ACC112 (cell line): ENCODE measurements at regions not wholly inside any gene's neighbourhood (a gene's known extent, or its start where the extent isn't known, plus 50 kb on each side); places are given as distances from the start of the nearest gene placed in this dataset.

Experiments used
- H2AFZ ChIP-seq: fragments of 200-600 bp; sonication (generic); one replicate; pipeline ENCODE4 v1.6.0; 2017; ENCODE audit warnings: antibody characterized with exemption, low read length; ENCODE audit not compliant: unreplicated experiment
- H3K27ac ChIP-seq: fragments of 200-600 bp; sonication (generic); 2 replicates; pipeline ENCODE4 v1.5.1; 2014; ENCODE audit warnings: low read depth, mild to moderate bottlenecking, antibody characterized with exemption, low read length, moderate library complexity
- H3K27me3 ChIP-seq: fragments of 200-600 bp; sonication (generic); 2 replicates; pipeline ENCODE4 v1.6.1; 2014; ENCODE audit warnings: mild to moderate bottlenecking, antibody characterized with exemption, low read length, moderate library complexity, mixed read lengths; ENCODE audit not compliant: insufficient read depth
- H3K36me3 ChIP-seq: fragments of 200-600 bp; sonication (generic); 2 replicates; pipeline ENCODE4 v1.6.1; 2016; ENCODE audit warnings: mild to moderate bottlenecking, antibody characterized with exemption, low read length, moderate library complexity, mixed read lengths; ENCODE audit not compliant: insufficient read depth
- H3K4me1 ChIP-seq: fragments of 200-600 bp; sonication (generic); one replicate; pipeline ENCODE4 v1.6.1; 2016; ENCODE audit warnings: low read length, mixed read lengths; ENCODE audit not compliant: insufficient read depth, unreplicated experiment, control insufficient read depth
- H3K4me3 ChIP-seq: fragments of 200-600 bp; sonication (generic); 2 replicates; pipeline ENCODE4 v1.5.1; 2014; ENCODE audit warnings: mild to moderate bottlenecking, low read depth, low read length
- H3K79me2 ChIP-seq: fragments of 200-600 bp; sonication (generic); one replicate; pipeline ENCODE4 v1.6.0; 2016; ENCODE audit warnings: low read length; ENCODE audit not compliant: control insufficient read depth, unreplicated experiment, insufficient read depth

GRCh38 chr3:22189616-22190015 is 438.6 kb upstream of the ZNF385D start:
- Histone ChIP-seq H3K79me2 (no peaks in the 10 kb centered on the region), H3K27me3 (no peaks in the 10 kb centered on the region), H3K4me1 (no peaks in the 10 kb centered on the region), H2AFZ (no peak overlapping the region), H3K27ac (no peak overlapping the region), H3K4me3 (no peak overlapping the region), H3K36me3 (no peaks in the 10 kb centered on the region)

GRCh38 chr3:22199095-22199494 is 448.1 kb upstream of the ZNF385D start:
- H3K36me3 ChIP-seq: no peaks in the 10 kb centered on the region
- no peaks in the 10 kb centered on the region for H3K79me2 ChIP-seq
- H3K27ac ChIP-seq: no peak overlapping the region
- H3K4me3 ChIP-seq: no peak overlapping the region
- no peaks in the 10 kb centered on the region for H3K4me1 ChIP-seq
- H2AFZ ChIP-seq: no peak overlapping the region
- no peaks in the 10 kb centered on the region for H3K27me3 ChIP-seq

- Histone ChIP-seq H3K4me1 (no peaks in the 10 kb centered on the region), H3K27ac (no peak overlapping the region), H3K79me2 (no peaks in the 10 kb centered on the region), H3K36me3 (no peaks in the 10 kb centered on the region), H2AFZ (no peak overlapping the region), H3K27me3 (no peaks in the 10 kb centered on the region), H3K4me3 (no peak overlapping the region)
Observed at GRCh38 chr3:22208844-22209243, 457.8 kb upstream of the ZNF385D start.

- no peaks in the 10 kb centered on the region for H3K36me3 ChIP-seq
Observed at GRCh38 chr3:22209578-22209977, 458.6 kb upstream of the ZNF385D start.

GRCh38 chr3:22210693-22211092 is 459.7 kb upstream of the ZNF385D start:
- Histone ChIP-seq H2AFZ (no peak overlapping the region), H3K27ac (no peak overlapping the region), H3K4me1 (no peaks in the 10 kb centered on the region), H3K27me3 (no peaks in the 10 kb centered on the region), H3K36me3 (no peaks in the 10 kb centered on the region), H3K4me3 (no peak overlapping the region), H3K79me2 (no peaks in the 10 kb centered on the region)

More at GRCh38 chr3:22209578-22209977, 458.6 kb upstream of the ZNF385D start:
- Histone ChIP-seq H3K79me2 (no peaks in the 10 kb centered on the region), H3K4me1 (no peaks in the 10 kb centered on the region), H2AFZ (no peak overlapping the region), H3K27me3 (no peaks in the 10 kb centered on the region), H3K27ac (no peak overlapping the region), H3K4me3 (no peak overlapping the region)

- Histone ChIP-seq H3K36me3 (no peaks in the 10 kb centered on the region), H3K27ac (no peak overlapping the region), H3K4me3 (no peak overlapping the region), H3K79me2 (no peaks in the 10 kb centered on the region), H3K27me3 (no peaks in the 10 kb centered on the region), H3K4me1 (no peaks in the 10 kb centered on the region), H2AFZ (no peak overlapping the region)
Observed at GRCh38 chr3:22216601-22217000, 465.6 kb upstream of the ZNF385D start.

GRCh38 chr3:22225161-22225560 is 474.2 kb upstream of the ZNF385D start:
- Histone ChIP-seq H3K4me1 (no peaks in the 10 kb centered on the region), H3K36me3 (no peaks in the 10 kb centered on the region), H3K4me3 (no peak overlapping the region), H3K27ac (no peak overlapping the region), H2AFZ (no peak overlapping the region), H3K79me2 (no peaks in the 10 kb centered on the region), H3K27me3 (no peaks in the 10 kb centered on the region)

- no peak overlapping the region for H3K4me3 ChIP-seq
- H3K36me3 ChIP-seq: no peaks in the 10 kb centered on the region
- no peaks in the 10 kb centered on the region for H3K27me3 ChIP-seq
- H3K79me2 ChIP-seq: no peaks in the 10 kb centered on the region
- no peak overlapping the region for H2AFZ ChIP-seq
- H3K4me1 ChIP-seq: peaks cover 12% of the 10 kb centered on the region
- no peak overlapping the region for H3K27ac ChIP-seq
Observed at GRCh38 chr3:22228705-22229104, 477.7 kb upstream of the ZNF385D start.

- no peaks in the 10 kb centered on the region for H3K79me2 ChIP-seq
- H3K4me3 ChIP-seq: no peak overlapping the region
- no peaks in the 10 kb centered on the region for H3K36me3 ChIP-seq
- H3K27ac ChIP-seq: peak overlapping the region; percentile 44; the same call in 1 of the 2 replicates
- H2AFZ ChIP-seq: no peak overlapping the region
- peaks cover 12% of the 10 kb centered on the region for H3K4me1 ChIP-seq
- no peaks in the 10 kb centered on the region for H3K27me3 ChIP-seq
Observed at GRCh38 chr3:22231061-22231460, 480.1 kb upstream of the ZNF385D start.

GRCh38 chr3:22236490-22237270 is 485.7 kb upstream of the ZNF385D start:
- Histone ChIP-seq H3K4me1 (no peaks in the 10 kb centered on the region), H2AFZ (no peak overlapping the region), H3K4me3 (no peak overlapping the region), H3K27me3 (no peaks in the 10 kb centered on the region), H3K79me2 (no peaks in the 10 kb centered on the region), H3K36me3 (no peaks in the 10 kb centered on the region), H3K27ac (no peak overlapping the region)

GRCh38 chr3:22239011-22239410 is 488.0 kb upstream of the ZNF385D start:
- H3K27ac ChIP-seq: no peak overlapping the region
- no peaks in the 10 kb centered on the region for H3K36me3 ChIP-seq
- H3K79me2 ChIP-seq: no peaks in the 10 kb centered on the region
- H3K4me1 ChIP-seq: no peaks in the 10 kb centered on the region
- H2AFZ ChIP-seq: no peak overlapping the region
- no peaks in the 10 kb centered on the region for H3K27me3 ChIP-seq
- H3K4me3 ChIP-seq: no peak overlapping the region
